HFF-Myc (cell line): ENCODE measurements at regions not wholly inside any gene's neighbourhood (a gene's known extent, or its start where the extent isn't known, plus 50 kb on each side); places are given as distances from the start of the nearest gene placed in this dataset.
"Not testable (repeated sequence)": the region's sequence is repeated elsewhere in the genome, so short reads cannot be mapped to it uniquely, and the experiment has no call there.

Experiments
- DNase-seq: peaks from one replicate; pipeline ENCODE4 v3.0.0-alpha.2; 2011; ENCODE audit warnings: low read depth; ENCODE audit errors: extremely low read depth
- H3K4me3 ChIP-seq: replicated peaks from 2 replicates; pipeline ENCODE4 v1.5.1; 2011; ENCODE audit warnings: low read depth, mild to moderate bottlenecking, control low read depth, low read length
- CTCF ChIP-seq: IDR thresholded peaks from 2 replicates; pipeline ENCODE4 v1.5.1; 2012; ENCODE audit warnings: mild to moderate bottlenecking, low read depth, low read length, control low read depth; ENCODE audit errors: missing control alignments

DNA sequence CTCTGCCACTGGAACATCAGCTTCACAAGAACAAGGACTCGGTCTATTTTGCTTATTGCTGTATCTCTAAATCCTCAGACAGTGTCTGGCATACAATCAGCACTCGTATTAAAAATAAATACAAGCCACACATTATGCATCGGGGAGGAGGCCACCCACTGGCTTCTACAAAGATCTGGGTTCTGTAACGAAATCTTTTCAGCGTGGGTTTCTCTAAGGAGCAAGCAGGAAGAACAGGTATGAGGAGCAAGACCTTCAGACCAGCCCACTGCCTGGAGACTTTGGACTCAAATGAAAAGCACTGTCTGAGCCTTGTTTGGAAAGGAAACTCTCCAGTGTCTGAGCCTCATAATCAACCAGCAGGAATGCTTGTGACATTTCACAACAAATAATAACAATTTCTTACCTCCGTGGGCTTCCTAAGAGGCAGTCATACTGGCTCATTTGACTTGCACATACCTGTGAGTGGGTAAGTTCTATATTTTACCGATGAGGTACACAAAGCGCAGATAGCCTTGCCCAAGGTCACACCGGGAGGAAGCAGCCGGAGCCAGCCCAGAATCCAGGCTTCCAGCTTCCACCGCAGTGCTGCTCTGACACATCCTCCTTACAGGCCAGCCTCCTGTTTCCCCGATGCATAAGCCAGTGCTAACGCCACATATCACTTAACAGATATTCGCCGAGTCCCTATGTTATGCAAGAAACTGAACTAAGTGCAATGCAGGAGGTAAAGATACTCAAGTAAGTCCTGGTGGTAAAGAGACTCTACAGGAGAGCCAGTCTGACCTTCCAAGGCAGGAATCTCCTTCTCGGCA, 118.6 kb upstream of the TNRC6C start:
- TF ChIP-seq CTCF: no peak
- no peak overlapping the region for H3K4me3 ChIP-seq
- no peak for DNase-seq

GRCh38 chr17:77840513-77841165, 117.9 kb upstream of the TNRC6C start:
- no peak overlapping the region for H3K4me3 ChIP-seq
- no peak for DNase-seq
- no peak for TF ChIP-seq CTCF

GRCh38 chr17:77841742-77842527, 116.6 kb upstream of the TNRC6C start:
- no peak for DNase-seq
- no peak for TF ChIP-seq CTCF
- no peak overlapping the region for H3K4me3 ChIP-seq

DNA sequence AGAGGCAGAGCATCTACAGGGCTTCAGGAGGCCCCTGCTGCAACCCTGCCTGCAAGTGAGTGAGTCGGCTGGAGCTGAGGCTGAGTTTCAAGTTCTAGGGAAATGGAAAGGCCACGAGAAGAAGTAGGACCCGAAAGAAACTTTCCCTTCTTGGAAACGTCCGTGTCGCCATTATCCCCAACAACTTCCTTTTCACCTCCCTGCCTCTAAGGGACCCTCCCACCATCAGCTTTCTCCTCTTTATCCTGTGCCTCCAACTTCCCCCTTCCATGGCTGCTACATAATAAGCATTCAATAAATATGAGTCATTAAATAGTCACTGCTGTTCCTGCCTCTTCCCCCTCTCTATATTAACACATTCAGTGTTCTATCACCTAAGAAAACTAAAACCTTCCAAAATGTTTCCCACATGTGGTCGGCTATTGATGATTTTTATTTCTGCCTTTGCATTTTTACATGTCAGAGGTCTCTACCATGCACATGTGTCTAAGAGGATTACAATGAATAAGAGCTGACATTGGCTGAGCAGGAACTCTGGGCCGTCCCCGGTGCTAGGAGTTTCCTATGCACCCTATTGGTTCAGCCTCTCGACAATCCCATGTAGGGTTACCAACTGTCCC, 115.9 kb upstream of the TNRC6C start:
- no peak for DNase-seq
- H3K4me3 ChIP-seq: no peak overlapping the region
- TF ChIP-seq CTCF: no peak

- H3K4me3 ChIP-seq, DNase-seq: not testable (repeated sequence)
Measured at GRCh38 chr17:77843255-77843895, 115.1 kb upstream of the TNRC6C start.

GRCh38 chr17:77843896-77844295, 114.6 kb upstream of the TNRC6C start:
- no peak overlapping the region for H3K4me3 ChIP-seq
- DNase-seq: no peak
- TF ChIP-seq CTCF: no peak
